Endothelial cell of umbilical vein (primary cell): ENCODE measurements at regions not wholly inside any gene's neighbourhood (a gene's known extent, or its start where the extent isn't known, plus 50 kb on each side); places are given as distances from the start of the nearest gene placed in this dataset.

Experiments used
- BruUV-seq: library from RNA; stranded (reverse); fragments of 400-500 nt; replicated peaks from 2 replicates; lab custom pipeline; 2021; lab: Mats Ljungman, UMichigan
- CTCF ChIA-PET: fragments of 300-600, 350-600 bp; sonication (Branson Sonifier 250); formaldehyde crosslinking; loops from one replicate; lab custom pipeline; 2021; ENCODE audit warnings: antibody characterized with exemption, inconsistent platforms; lab: Charles Lee
- POLR2A ChIA-PET: fragments of 300-600, 350-600 bp; sonication (Branson Sonifier 250); formaldehyde crosslinking; loops from one replicate; lab custom pipeline; 2021; ENCODE audit warnings: antibody characterized with exemption, inconsistent platforms; lab: Charles Lee
- DNase-seq: peaks from one replicate; pipeline ENCODE4 v3.0.0-alpha.2; 2011; ENCODE audit warnings: low read depth, low spot score
- FAIRE-seq: peaks from 2 replicates; lab custom pipeline; 2011; peaks lifted over from hg19 to GRCh38; lab: Jason Lieb, UNC
- H2AFZ ChIP-seq: 2 replicates; pipeline ENCODE4 v1.6.0; 2012; ENCODE audit warnings: low read depth, low read length, control low read depth, inconsistent platforms
- H3K27ac ChIP-seq: 2 replicates; pipeline ENCODE4 v1.5.1; 2011; ENCODE audit warnings: low read depth, mild to moderate bottlenecking, control low read depth, low read length, moderate library complexity; ENCODE audit not compliant: insufficient read depth
- H3K27me3 ChIP-seq, 2 experiments: 2 replicates each; pipeline versions ENCODE4 v1.6.0 to v1.6.1; 2011; ENCODE audit warnings: low read length in 2 of 2, mixed read lengths in 1 of 2; ENCODE audit not compliant: control insufficient read depth in 2 of 2, insufficient read depth in 2 of 2
- H3K36me3 ChIP-seq, 2 experiments: 2 replicates in 1 of 2; 3 replicates in 1 of 2; pipeline ENCODE4 v1.5.1; 2011; ENCODE audit warnings: low read length in 2 of 2, mild to moderate bottlenecking in 1 of 2, moderate library complexity in 1 of 2; ENCODE audit not compliant: control insufficient read depth in 2 of 2, insufficient read depth in 2 of 2; ENCODE audit errors: extremely low read depth in 1 of 2
- H3K4me1 ChIP-seq: 3 replicates; pipeline ENCODE4 v1.5.1; 2011; ENCODE audit warnings: mild to moderate bottlenecking, low read length; ENCODE audit not compliant: control insufficient read depth, insufficient read depth; ENCODE audit errors: extremely low read depth
- H3K4me2 ChIP-seq: 2 replicates; pipeline ENCODE4 v1.6.1; 2011; ENCODE audit warnings: low read length, control low read depth, mixed read lengths; ENCODE audit not compliant: insufficient read depth
- H3K4me3 ChIP-seq, 3 experiments: fragments of 200-600 bp in 1 of 3; sonication (generic), shearing (Covaris generic) in 1 of 3; replicated peaks in 1 of 3; 2 replicates each; pipeline ENCODE4 v1.5.1; 2011 to 2016; ENCODE audit warnings: control low read depth in 3 of 3, low read length in 3 of 3, mild to moderate bottlenecking in 2 of 3, inconsistent platforms in 1 of 3, low read depth in 1 of 3, moderate library complexity in 1 of 3; ENCODE audit not compliant: insufficient read depth in 1 of 3
- H3K79me2 ChIP-seq: 2 replicates; pipeline ENCODE4 v1.6.0; 2012; ENCODE audit warnings: low read length, inconsistent platforms; ENCODE audit not compliant: control insufficient read depth, insufficient read depth
- H3K9ac ChIP-seq: replicated peaks from 2 replicates; pipeline ENCODE3; 2011; ENCODE audit warnings: low read length, control low read depth; ENCODE audit not compliant: insufficient read depth; ENCODE audit errors: extremely low read depth
- H3K9me1 ChIP-seq: replicated peaks from 3 replicates; pipeline ENCODE4 v1.6.0; 2011; ENCODE audit warnings: mild to moderate bottlenecking, low read length; ENCODE audit not compliant: control insufficient read depth, insufficient read depth; ENCODE audit errors: extremely low read depth
- H3K9me3 ChIP-seq: replicated peaks from 2 replicates; pipeline ENCODE4 v1.5.1; 2012; ENCODE audit warnings: low read length, inconsistent platforms; ENCODE audit not compliant: control insufficient read depth, insufficient read depth
- H4K20me1 ChIP-seq: replicated peaks from 2 replicates; pipeline ENCODE3; 2011; ENCODE audit warnings: mild to moderate bottlenecking, low read length; ENCODE audit not compliant: control insufficient read depth, insufficient read depth; ENCODE audit errors: extremely low read depth
- EZH2 ChIP-seq: IDR thresholded peaks from 2 replicates; pipeline ENCODE4 v1.6.1; 2012; ENCODE audit warnings: borderline replicate concordance, low read depth, mild to moderate bottlenecking, moderate library complexity, low read length, inconsistent platforms; ENCODE audit not compliant: severe bottlenecking
- FOS ChIP-seq: IDR thresholded peaks from 2 replicates; pipeline ENCODE4 v1.6.1; 2011; ENCODE audit warnings: mild to moderate bottlenecking, low read length, moderate library complexity, borderline replicate concordance; ENCODE audit not compliant: insufficient read depth
- GATA2 ChIP-seq: IDR thresholded peaks from 2 replicates; pipeline ENCODE4 v1.7.0; 2011; ENCODE audit warnings: low read depth, mild to moderate bottlenecking, moderate library complexity, mixed read lengths, low read length; ENCODE audit not compliant: insufficient read length, insufficient read depth
- JUN ChIP-seq: IDR thresholded peaks from 2 replicates; pipeline ENCODE4 v1.6.1; 2011; ENCODE audit warnings: borderline replicate concordance, low read depth; ENCODE audit not compliant: insufficient read length, insufficient read depth
- MYC ChIP-seq: IDR thresholded peaks from one replicate; pipeline ENCODE4 v1.6.1; 2011; ENCODE audit warnings: mild to moderate bottlenecking, low read depth, low read length
- POLR2A ChIP-seq: IDR thresholded peaks from 2 replicates; pipeline ENCODE4 v1.6.1; 2012; ENCODE audit warnings: low read depth, mild to moderate bottlenecking, control low read depth, low read length
- POLR2AphosphoS5 ChIP-seq: IDR thresholded peaks from 2 replicates; pipeline ENCODE4 v1.6.1; 2012; ENCODE audit warnings: low read depth, mild to moderate bottlenecking, control low read depth, low read length, moderate library complexity; ENCODE audit not compliant: insufficient read depth
- dilution Hi-C: fragments of 300-500 bp; cut with MboI; formaldehyde crosslinking; loops from one replicate; pipeline ENCODE4 v1.15.0; 2019; ENCODE audit warnings: low sequenced_read_pairs; ENCODE audit not compliant: extremely low pct_ligation_motif_present
- intact Hi-C: fragments of 100-400 bp; cut with micrococcal nuclease; formaldehyde crosslinking; loops from one replicate; pipeline ENCODE4 v1.10.0; 2022
- TF ChIP-seq, protein P1 (sequence below): IDR thresholded peaks from 2 replicates; pipeline ENCODE4 v1.6.1; 2011; ENCODE audit not compliant: insufficient read depth, insufficient read length
- TF ChIP-seq, protein P2 (sequence below), 2 donors: IDR thresholded peaks; 1 replicate in 1 of 2; 2 replicates in 1 of 2; pipeline ENCODE4 v1.5.1; 2011; ENCODE audit warnings: low read length in 2 of 2, mild to moderate bottlenecking in 2 of 2, moderate library complexity in 2 of 2, control low read depth in 1 of 2, inconsistent platforms in 1 of 2, low read depth in 1 of 2; ENCODE audit not compliant: insufficient read depth in 1 of 2; ENCODE audit errors: extremely low read depth in 1 of 2

DNA sequence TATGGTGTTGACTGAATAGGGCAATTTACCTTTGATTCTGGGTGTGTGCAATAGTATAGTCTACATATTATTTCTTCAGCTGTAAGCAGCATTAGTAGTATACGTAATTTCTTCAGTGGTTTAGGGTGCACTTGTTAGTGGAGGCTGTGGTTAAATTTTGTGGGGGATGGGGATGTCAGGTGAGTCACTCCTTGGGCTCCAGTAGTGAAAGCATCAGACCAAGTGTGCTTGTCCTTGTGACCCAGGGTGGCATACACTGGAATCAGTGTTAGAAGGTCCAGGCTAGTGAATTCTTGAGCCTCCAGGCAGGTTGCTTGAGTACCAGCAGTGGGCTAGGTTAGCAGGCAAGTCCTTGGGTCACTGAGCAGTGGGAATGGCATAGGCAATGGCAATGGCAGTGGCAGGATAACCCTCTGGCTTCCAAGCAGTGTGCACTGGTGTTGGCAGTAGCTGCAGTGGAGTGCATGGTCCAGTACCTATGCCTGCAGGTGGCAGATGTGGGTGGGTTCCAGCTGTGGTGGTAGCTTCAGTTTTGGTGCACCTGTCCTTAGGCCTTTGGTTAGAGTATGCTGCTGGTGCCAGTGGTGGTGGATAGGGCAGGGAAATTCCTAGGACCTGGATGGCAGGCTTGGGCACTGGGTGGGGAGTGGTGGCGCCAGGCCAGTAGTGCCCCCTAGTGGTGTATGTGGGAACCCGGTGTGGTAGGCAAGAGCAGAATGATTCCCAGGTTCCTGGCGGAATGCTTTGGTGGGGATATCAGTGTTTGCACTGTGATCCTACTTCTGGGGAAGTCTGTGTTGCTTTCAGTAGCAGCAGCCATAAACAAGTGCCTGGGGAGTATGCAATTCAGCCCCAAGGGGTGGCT, 531.0 kb downstream of the SMARCA1 start:
- Histone ChIP-seq H3K79me2 (no peaks in the 10 kb centered on the region), H3K9me1 (no peaks in the 10 kb centered on the region), H4K20me1 (no peaks in the 10 kb centered on the region), H3K36me3 (no peaks in the 10 kb centered on the region), H3K4me2 (no peak overlapping the region), H3K4me3 (no peak overlapping the region), H3K4me1 (no peaks in the 10 kb centered on the region), H2AFZ (no peak overlapping the region), H3K9me3 (no peaks in the 10 kb centered on the region), H3K27ac (no peak overlapping the region), H3K27me3 (no peaks in the 10 kb centered on the region), H3K9ac (no peak overlapping the region)
- ChIA-PET POLR2A (no interaction called here), CTCF (no interaction called here)
- dilution Hi-C loops, result no loop called here
- BruUV-seq, result no TSS peak
- intact Hi-C loops, result no loop called here
- TF ChIP-seq, protein P1, sequence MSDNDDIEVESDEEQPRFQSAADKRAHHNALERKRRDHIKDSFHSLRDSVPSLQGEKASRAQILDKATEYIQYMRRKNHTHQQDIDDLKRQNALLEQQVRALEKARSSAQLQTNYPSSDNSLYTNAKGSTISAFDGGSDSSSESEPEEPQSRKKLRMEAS, result no peak
- TF ChIP-seq POLR2AphosphoS5 (no peak), JUN (no peak), MYC (no peak), EZH2 (no peak), FOS (no peak), GATA2 (no peak), POLR2A (no peak)
- TF ChIP-seq, protein P2, sequence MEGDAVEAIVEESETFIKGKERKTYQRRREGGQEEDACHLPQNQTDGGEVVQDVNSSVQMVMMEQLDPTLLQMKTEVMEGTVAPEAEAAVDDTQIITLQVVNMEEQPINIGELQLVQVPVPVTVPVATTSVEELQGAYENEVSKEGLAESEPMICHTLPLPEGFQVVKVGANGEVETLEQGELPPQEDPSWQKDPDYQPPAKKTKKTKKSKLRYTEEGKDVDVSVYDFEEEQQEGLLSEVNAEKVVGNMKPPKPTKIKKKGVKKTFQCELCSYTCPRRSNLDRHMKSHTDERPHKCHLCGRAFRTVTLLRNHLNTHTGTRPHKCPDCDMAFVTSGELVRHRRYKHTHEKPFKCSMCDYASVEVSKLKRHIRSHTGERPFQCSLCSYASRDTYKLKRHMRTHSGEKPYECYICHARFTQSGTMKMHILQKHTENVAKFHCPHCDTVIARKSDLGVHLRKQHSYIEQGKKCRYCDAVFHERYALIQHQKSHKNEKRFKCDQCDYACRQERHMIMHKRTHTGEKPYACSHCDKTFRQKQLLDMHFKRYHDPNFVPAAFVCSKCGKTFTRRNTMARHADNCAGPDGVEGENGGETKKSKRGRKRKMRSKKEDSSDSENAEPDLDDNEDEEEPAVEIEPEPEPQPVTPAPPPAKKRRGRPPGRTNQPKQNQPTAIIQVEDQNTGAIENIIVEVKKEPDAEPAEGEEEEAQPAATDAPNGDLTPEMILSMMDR (IDR thresholded peaks at IDR 0.05; ENCODE audit: extremely low read depth in 1 of 2, insufficient read depth in 1 of 2, low read depth in 1 of 2, low read length in 2 of 2), result no peak
- DNase-seq (no peak), FAIRE-seq (no peak)
